G401.6 (cell line): ENCODE measurements at regions not wholly inside any gene's neighbourhood (a gene's known extent, or its start where the extent isn't known, plus 50 kb on each side); places are given as distances from the start of the nearest gene placed in this dataset.

Experiments used
- FAIRE-seq: peaks from 2 replicates; lab custom pipeline; 2012; peaks lifted over from hg19 to GRCh38; lab: Jason Lieb, UNC

- no peak for FAIRE-seq
Measured at GRCh38 chr6:4404415-4404814, 269.0 kb upstream of the ECI2 start.

- no peak for FAIRE-seq
Measured at GRCh38 chr6:4403828-4404227, 268.5 kb upstream of the ECI2 start.

- FAIRE-seq = no peak
Measured at GRCh38 chr6:4403023-4403752, 267.8 kb upstream of the ECI2 start.

GRCh38 chr6:4402477-4402976, 267.2 kb upstream of the ECI2 start:
- FAIRE-seq = no peak

GRCh38 chr6:4401408-4402368, 266.3 kb upstream of the ECI2 start:
- no peak for FAIRE-seq

- no peak for FAIRE-seq
Measured at GRCh38 chr6:4399656-4400055, 264.3 kb upstream of the ECI2 start.

- no peak for FAIRE-seq
Measured at GRCh38 chr6:4398791-4399190, 263.4 kb upstream of the ECI2 start.

GRCh38 chr6:4397307-4397706, 261.9 kb upstream of the ECI2 start:
- FAIRE-seq = no peak

- FAIRE-seq = no peak
Measured at GRCh38 chr6:4396044-4396443, 260.7 kb upstream of the ECI2 start.

- no peak for FAIRE-seq
Measured at GRCh38 chr6:4395386-4395785, 260.0 kb upstream of the ECI2 start.

GRCh38 chr6:4394786-4395185, 259.4 kb upstream of the ECI2 start:
- no peak for FAIRE-seq

- no peak for FAIRE-seq
Measured at GRCh38 chr6:4388675-4389074, 253.3 kb upstream of the ECI2 start.

- no peak for FAIRE-seq
Measured at GRCh38 chr6:4384656-4385055, 249.3 kb upstream of the ECI2 start.

GRCh38 chr6:4383910-4384638, 248.7 kb upstream of the ECI2 start:
- no peak for FAIRE-seq

- FAIRE-seq = no peak
Measured at GRCh38 chr6:4382362-4382853, 247.0 kb upstream of the ECI2 start.

- FAIRE-seq = no peak
Measured at GRCh38 chr6:4381381-4381780, 246.0 kb upstream of the ECI2 start.

GRCh38 chr6:4380881-4381281, 245.5 kb upstream of the ECI2 start:
- FAIRE-seq = no peak

- no peak for FAIRE-seq
Measured at GRCh38 chr6:4379958-4380357, 244.6 kb upstream of the ECI2 start.

GRCh38 chr6:4378319-4378996, 243.1 kb upstream of the ECI2 start:
- FAIRE-seq = no peak

- no peak for FAIRE-seq
Measured at GRCh38 chr6:4377603-4378002, 242.2 kb upstream of the ECI2 start.

GRCh38 chr6:4374216-4374615, 238.8 kb upstream of the ECI2 start:
- no peak for FAIRE-seq

- no peak for FAIRE-seq
Measured at GRCh38 chr6:4372866-4373265, 237.5 kb upstream of the ECI2 start.
